Esophagus muscularis mucosa (tissue), 3 donors: ENCODE measurements at regions not wholly inside any gene's neighbourhood (a gene's known extent, or its start where the extent isn't known, plus 50 kb on each side); places are given as distances from the start of the nearest gene placed in this dataset.

ENCODE experiments used
- POLR2A ChIP-seq: fragments of 450-650 bp; IDR thresholded peaks from one replicate; pipeline ENCODE4 v1.6.1; 2017; ENCODE audit warnings: antibody characterized with exemption, moderate library complexity, mild to moderate bottlenecking, low read depth
- TF ChIP-seq, protein P1 (sequence below), 3 experiments: fragments of 200-600 bp in 2 of 3; fragments of 450-650 bp in 1 of 3; sonication (generic) in 2 of 3; IDR thresholded peaks; one replicate each; pipeline ENCODE4 v1.5.1; 2017 to 2019; ENCODE audit warnings: antibody characterized with exemption in 3 of 3, mild to moderate bottlenecking in 2 of 3, moderate library complexity in 1 of 3

DNA sequence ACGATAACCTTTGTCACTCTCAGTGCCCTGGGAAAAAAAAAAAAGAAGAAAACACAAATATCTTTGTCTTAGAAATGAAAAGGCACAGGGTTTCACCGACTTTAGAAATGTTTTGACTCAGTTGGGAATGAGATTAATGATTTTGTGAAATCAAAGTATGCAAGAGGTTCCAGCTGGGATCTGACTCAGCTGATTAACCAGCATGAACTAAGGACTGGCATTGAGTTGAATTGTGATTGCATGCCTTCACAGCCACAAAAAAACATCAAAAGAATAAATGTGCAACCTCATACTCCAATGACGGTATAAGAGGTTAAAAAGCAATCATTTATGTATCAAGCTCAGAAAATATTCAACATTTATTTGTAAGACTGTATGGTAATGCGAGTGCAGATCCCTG, 566.6 kb upstream of the DSEL start:
- no peak for TF ChIP-seq POLR2A
- TF ChIP-seq, protein P1, sequence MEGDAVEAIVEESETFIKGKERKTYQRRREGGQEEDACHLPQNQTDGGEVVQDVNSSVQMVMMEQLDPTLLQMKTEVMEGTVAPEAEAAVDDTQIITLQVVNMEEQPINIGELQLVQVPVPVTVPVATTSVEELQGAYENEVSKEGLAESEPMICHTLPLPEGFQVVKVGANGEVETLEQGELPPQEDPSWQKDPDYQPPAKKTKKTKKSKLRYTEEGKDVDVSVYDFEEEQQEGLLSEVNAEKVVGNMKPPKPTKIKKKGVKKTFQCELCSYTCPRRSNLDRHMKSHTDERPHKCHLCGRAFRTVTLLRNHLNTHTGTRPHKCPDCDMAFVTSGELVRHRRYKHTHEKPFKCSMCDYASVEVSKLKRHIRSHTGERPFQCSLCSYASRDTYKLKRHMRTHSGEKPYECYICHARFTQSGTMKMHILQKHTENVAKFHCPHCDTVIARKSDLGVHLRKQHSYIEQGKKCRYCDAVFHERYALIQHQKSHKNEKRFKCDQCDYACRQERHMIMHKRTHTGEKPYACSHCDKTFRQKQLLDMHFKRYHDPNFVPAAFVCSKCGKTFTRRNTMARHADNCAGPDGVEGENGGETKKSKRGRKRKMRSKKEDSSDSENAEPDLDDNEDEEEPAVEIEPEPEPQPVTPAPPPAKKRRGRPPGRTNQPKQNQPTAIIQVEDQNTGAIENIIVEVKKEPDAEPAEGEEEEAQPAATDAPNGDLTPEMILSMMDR (IDR thresholded peaks at IDR 0.05): no peak
